HuH-7 (cell line): ENCODE measurements at regions not wholly inside any gene's neighbourhood (a gene's known extent, or its start where the extent isn't known, plus 50 kb on each side); places are given as distances from the start of the nearest gene placed in this dataset.
A peak's percentile ranks its signal among the peaks of the same experiment; 100 is the strongest.
"Not testable (repeated sequence)": the region's sequence is repeated elsewhere in the genome, so short reads cannot be mapped to it uniquely, and the experiment has no call there.

Experiments used
- DNase-seq: peaks from one replicate; pipeline ENCODE4 v3.0.0; 2011; ENCODE audit warnings: low spot score

GRCh38 chr14:28121512-28122297 lies 644.9 kb upstream of the FOXG1 start:
- DNase-seq, result no peak

GRCh38 chr14:28130610-28131284 lies 635.8 kb upstream of the FOXG1 start:
- no peak for DNase-seq

- no peak for DNase-seq
These were observed 628.2 kb upstream of the FOXG1 start for GRCh38 chr14:28138341-28138740.

- DNase-seq, result no peak
These were observed 624.9 kb upstream of the FOXG1 start for GRCh38 chr14:28141662-28142061.

- DNase-seq, result no peak
These were observed 624.1 kb upstream of the FOXG1 start for GRCh38 chr14:28142400-28143015.

GRCh38 chr14:28143316-28143715 lies 623.3 kb upstream of the FOXG1 start:
- DNase-seq, result no peak

GRCh38 chr14:28151926-28152325 lies 614.7 kb upstream of the FOXG1 start:
- DNase-seq, result no peak

GRCh38 chr14:28152453-28153044 lies 614.0 kb upstream of the FOXG1 start:
- peak; percentile 14 for DNase-seq

- DNase-seq, result no peak
These were observed 609.2 kb upstream of the FOXG1 start for GRCh38 chr14:28157289-28157869.

- no peak for DNase-seq
These were observed 608.4 kb upstream of the FOXG1 start for GRCh38 chr14:28157887-28158791.

GRCh38 chr14:28161040-28161439 lies 605.5 kb upstream of the FOXG1 start:
- DNase-seq, result no peak

- DNase-seq, result no peak
These were observed 603.4 kb upstream of the FOXG1 start for GRCh38 chr14:28163233-28163632.

- no peak for DNase-seq
These were observed 602.7 kb upstream of the FOXG1 start for GRCh38 chr14:28163897-28164296.

GRCh38 chr14:28187902-28188830 lies 578.4 kb upstream of the FOXG1 start:
- not testable (repeated sequence) for DNase-seq

- DNase-seq, result no peak
These were observed 569.7 kb upstream of the FOXG1 start for GRCh38 chr14:28196878-28197277.

- DNase-seq, result no peak
These were observed 546.2 kb upstream of the FOXG1 start for GRCh38 chr14:28220391-28220790.

- DNase-seq, result no peak
These were observed 525.7 kb upstream of the FOXG1 start for GRCh38 chr14:28240909-28241308.

GRCh38 chr14:28242895-28243294 lies 523.7 kb upstream of the FOXG1 start:
- DNase-seq, result no peak

- no peak for DNase-seq
These were observed 523.0 kb upstream of the FOXG1 start for GRCh38 chr14:28243600-28243999.

- DNase-seq, result no peak
These were observed 521.4 kb upstream of the FOXG1 start for GRCh38 chr14:28245216-28245615.
